NCI-H446 treated with DMSO at 0.1 percent for 48 hours (cell line): ENCODE measurements at regions not wholly inside any gene's neighbourhood (a gene's known extent, or its start where the extent isn't known, plus 50 kb on each side); places are given as distances from the start of the nearest gene placed in this dataset.
A peak's percentile ranks its signal among the peaks of the same experiment; 100 is the strongest.
"Not testable (repeated sequence)": the region's sequence is repeated elsewhere in the genome, so short reads cannot be mapped to it uniquely, and the experiment has no call there.

Experiments
- DNase-seq: peaks from one replicate; lab custom pipeline; 2025; lab: John Stamatoyannopoulos, UW

- DNase-seq = no peak
Measured at GRCh38 chr14:56422221-56422620, 157.4 kb upstream of the TMEM260 start.

GRCh38 chr14:56422703-56423213, 156.8 kb upstream of the TMEM260 start:
- peak; percentile 53 for DNase-seq

- no peak for DNase-seq
Measured at GRCh38 chr14:56423544-56423943, 156.1 kb upstream of the TMEM260 start.

- DNase-seq = no peak
Measured at GRCh38 chr14:56431013-56431412, 148.6 kb upstream of the TMEM260 start.

GRCh38 chr14:56449670-56450213, 129.9 kb upstream of the TMEM260 start:
- no peak for DNase-seq

GRCh38 chr14:56452940-56453339, 126.7 kb upstream of the TMEM260 start:
- DNase-seq = no peak

- not testable (repeated sequence) for DNase-seq
Measured at GRCh38 chr14:56454680-56455079, 124.9 kb upstream of the TMEM260 start.

- no peak for DNase-seq
Measured at GRCh38 chr14:56460469-56460868, 119.1 kb upstream of the TMEM260 start.

GRCh38 chr14:56461276-56462275, 118.0 kb upstream of the TMEM260 start:
- no peak for DNase-seq

GRCh38 chr14:56463271-56463890, 116.2 kb upstream of the TMEM260 start:
- no peak for DNase-seq

GRCh38 chr14:56471056-56471455, 108.5 kb upstream of the TMEM260 start:
- DNase-seq = no peak

- no peak for DNase-seq
Measured at GRCh38 chr14:56474419-56475022, 105.1 kb upstream of the TMEM260 start.

- no peak for DNase-seq
Measured at GRCh38 chr14:56482310-56482911, 97.2 kb upstream of the TMEM260 start.

GRCh38 chr14:56487090-56487667, 92.4 kb upstream of the TMEM260 start:
- no peak for DNase-seq

GRCh38 chr14:56487761-56488160, 91.8 kb upstream of the TMEM260 start:
- DNase-seq = no peak

- DNase-seq = no peak
Measured at GRCh38 chr14:56488306-56488705, 91.3 kb upstream of the TMEM260 start.

- DNase-seq = no peak
Measured at GRCh38 chr14:56490379-56490778, 89.2 kb upstream of the TMEM260 start.

GRCh38 chr14:56491299-56492285, 88.0 kb upstream of the TMEM260 start:
- no peak for DNase-seq

- DNase-seq = peak; percentile 27
Measured at GRCh38 chr14:56494167-56494566, 85.4 kb upstream of the TMEM260 start.

- DNase-seq = no peak
Measured at GRCh38 chr14:56498112-56498511, 81.5 kb upstream of the TMEM260 start.
